Tibial artery (tissue), 4 donors: ENCODE measurements at regions not wholly inside any gene's neighbourhood (a gene's known extent, or its start where the extent isn't known, plus 50 kb on each side); places are given as distances from the start of the nearest gene placed in this dataset.

ENCODE experiments used
- DNase-seq, 2 donors: peaks; one replicate each; pipeline ENCODE4 v3.0.0-alpha.2; 2019
- H3K27ac ChIP-seq, 2 donors: fragments of 200-600 bp; sonication (generic) in 1 of 2; 1 replicate in 1 of 2; 2 replicates in 1 of 2; pipeline ENCODE4 v1.5.1; 2018 to 2019; ENCODE audit warnings: mild to moderate bottlenecking in 1 of 2
- H3K27me3 ChIP-seq, 2 donors: fragments of 200-600 bp; sonication (generic) in 1 of 2; one replicate each; pipeline versions ENCODE4 v1.5.1 to v1.6.0; 2016 to 2019
- H3K36me3 ChIP-seq, 3 donors: fragments of 200-600 bp; sonication (generic) in 2 of 3; one replicate each; pipeline ENCODE4 v1.5.1; 2016 to 2019; ENCODE audit warnings: mild to moderate bottlenecking in 2 of 3
- H3K4me1 ChIP-seq, 4 donors: fragments of 200-600 bp; sonication (generic) in 2 of 4; 1 replicate in 3 of 4; 2 replicates in 1 of 4; pipeline ENCODE4 v1.5.1; 2016 to 2019
- H3K4me3 ChIP-seq, 2 donors: fragments of 200-600 bp; sonication (generic) in 1 of 2; 1 replicate in 1 of 2; 2 replicates in 1 of 2; pipeline ENCODE4 v1.5.1; 2018 to 2019; ENCODE audit warnings: mild to moderate bottlenecking in 2 of 2
- H3K9me3 ChIP-seq, 3 donors: fragments of 200-600 bp; sonication (generic) in 1 of 3; one replicate each; pipeline ENCODE4 v1.5.1; 2016 to 2019
- CTCF ChIP-seq, 2 experiments: fragments of 200-600 bp in 1 of 2; fragments of 450-650 bp in 1 of 2; IDR thresholded peaks; one replicate each; pipeline ENCODE4 v1.5.1; 2017 to 2019; ENCODE audit warnings: antibody characterized with exemption in 2 of 2, mild to moderate bottlenecking in 1 of 2, moderate library complexity in 1 of 2
- intact Hi-C: fragments of 100-400 bp; cut with DNase I; formaldehyde crosslinking; loops from one replicate; pipeline ENCODE4 v1.15.0; 2023; ENCODE audit warnings: low total_unique reads

GRCh38 chr5:124604419-124604818 is 142.0 kb downstream of the ZNF608 start:
- Histone ChIP-seq H3K27me3 (no peaks in the 10 kb centered on the region), H3K27ac (peak overlapping the region in 1 of 2 donors; percentile 15), H3K36me3 (no peaks in the 10 kb centered on the region), H3K4me3 (no peak overlapping the region), H3K9me3 (no peaks in the 10 kb centered on the region), H3K4me1 (peaks cover 0 to 25% (median 6%) of the 10 kb centered on the region in 4 donors)
- intact Hi-C loops = no loop called here
- TF ChIP-seq CTCF (IDR thresholded peaks at IDR 0.05) = no peak
- no peak for DNase-seq

- Histone ChIP-seq H3K27me3 (no peaks in the 10 kb centered on the region), H3K4me3 (no peak overlapping the region), H3K4me1 (peaks cover 0 to 28% (median 6%) of the 10 kb centered on the region in 4 donors), H3K9me3 (no peaks in the 10 kb centered on the region), H3K27ac (no peak overlapping the region), H3K36me3 (no peaks in the 10 kb centered on the region)
- no peak for TF ChIP-seq CTCF (IDR thresholded peaks at IDR 0.05)
- no peak for DNase-seq
- intact Hi-C loops = no loop called here
Measured at GRCh38 chr5:124602925-124603650, 143.4 kb downstream of the ZNF608 start.

GRCh38 chr5:124599028-124599973 is 147.1 kb downstream of the ZNF608 start:
- TF ChIP-seq CTCF (IDR thresholded peaks at IDR 0.05) = no peak
- Histone ChIP-seq H3K9me3 (no peaks in the 10 kb centered on the region), H3K27me3 (no peaks in the 10 kb centered on the region), H3K36me3 (no peaks in the 10 kb centered on the region), H3K27ac (no peak overlapping the region), H3K4me1 (peaks cover 0 to 12% (median 2%) of the 10 kb centered on the region in 4 donors), H3K4me3 (no peak overlapping the region)
- DNase-seq = no peak
- intact Hi-C loops = no loop called here

- DNase-seq = no peak
- intact Hi-C loops = no loop called here
- H3K27ac ChIP-seq = no peak overlapping the region
Measured at GRCh38 chr5:124596595-124597421, 149.6 kb downstream of the ZNF608 start.

More at GRCh38 chr5:124596595-124597421, 149.6 kb downstream of the ZNF608 start:
- Histone ChIP-seq H3K9me3 (no peaks in the 10 kb centered on the region), H3K27me3 (no peaks in the 10 kb centered on the region), H3K4me1 (peaks cover 0 to 7% (median 2%) of the 10 kb centered on the region in 4 donors), H3K36me3 (no peaks in the 10 kb centered on the region), H3K4me3 (no peak overlapping the region)
- no peak for TF ChIP-seq CTCF (IDR thresholded peaks at IDR 0.05)
